ENCODE measurements at regions not wholly inside any gene's neighbourhood (a gene's known extent, or its start where the extent isn't known, plus 50 kb on each side); places are given as distances from the start of the nearest gene placed in this dataset.

GRCh38 chr2:16813593-16813992 is 148.0 kb upstream of the CYRIA start:
- H3K18ac ChIP-seq (ENCODE audit: insufficient read length, low read depth, low read length): no peak overlapping the region
- Mint-ChIP-seq H3K4me3 (no peak overlapping the region), H3K27me3 (ENCODE audit: low read depth) (no peaks in the 10 kb centered on the region), H3K9me3 (no peaks in the 10 kb centered on the region), H3K4me1 (no peaks in the 10 kb centered on the region), H3K36me3 (ENCODE audit: insufficient read depth in 1 of 3, low read depth in 3 of 3) (no peaks in the 10 kb centered on the region), H3K27ac (no peak overlapping the region)
- DNase-seq: no peak
- no peak overlapping the region for H2BK12ac ChIP-seq (ENCODE audit: insufficient read length, low read depth, low read length)
- H3K23ac ChIP-seq (ENCODE audit: insufficient read length, low read depth, low read length): no peak overlapping the region
- H2AK5ac ChIP-seq (ENCODE audit: insufficient read length, low read length): no peak overlapping the region
- no peaks in the 10 kb centered on the region for H3K79me1 ChIP-seq (ENCODE audit: insufficient read depth, low read depth, low read length, poor library complexity, severe bottlenecking)
- H4K91ac ChIP-seq (ENCODE audit: insufficient read length, low read depth, low read length): no peak overlapping the region
- H3K27me3 ChIP-seq (ENCODE audit: insufficient read depth, low read length): no peaks in the 10 kb centered on the region
- no peaks in the 10 kb centered on the region for H4K20me1 ChIP-seq (ENCODE audit: control insufficient read depth, insufficient read depth, insufficient read length)
- no peak overlapping the region for H3K4me2 ChIP-seq (ENCODE audit: insufficient read depth, insufficient read length, low read length)
- no peak overlapping the region for H3T11ph ChIP-seq (ENCODE audit: low read length)
- no peak overlapping the region for H2BK20ac ChIP-seq (ENCODE audit: low read depth, low read length, poor library complexity, severe bottlenecking)
- WGBS (ENCODE audit: extremely low coverage, insufficient read length, low lambda C conversion rate): no CpG with 5 or more reads among the region's 1 CpG
- H2BK120ac ChIP-seq (ENCODE audit: low read depth, low read length, poor library complexity, severe bottlenecking): no peak overlapping the region
- H3K14ac ChIP-seq (ENCODE audit: insufficient read depth, low read length): no peak overlapping the region
- no peak overlapping the region for H2BK5ac ChIP-seq (ENCODE audit: insufficient read length, low read length)
- TF ChIP-seq CTCF (conservative IDR thresholded peaks at IDR 0.05): no peak
- H2AFZ ChIP-seq (ENCODE audit: low read length): no peak overlapping the region
- no peaks in the 10 kb centered on the region for H3K23me2 ChIP-seq (ENCODE audit: insufficient read length, low read depth, low read length, poor library complexity, severe bottlenecking)
- H3K4me1 ChIP-seq (ENCODE audit: insufficient read depth, low read length): no peaks in the 10 kb centered on the region
- H4K5ac ChIP-seq (ENCODE audit: insufficient read length, low read depth, low read length): no peak overlapping the region
- H2BK15ac ChIP-seq (ENCODE audit: low read depth, low read length): no peak overlapping the region
- H3K79me2 ChIP-seq (ENCODE audit: insufficient read depth, low read length): no peaks in the 10 kb centered on the region
- H3K56ac ChIP-seq (ENCODE audit: insufficient read length, low read depth, low read length): no peak overlapping the region
- no peak overlapping the region for H3K27ac ChIP-seq (ENCODE audit: insufficient read length, low read depth, low read length)
- H3K9ac ChIP-seq (ENCODE audit: extremely low read depth, insufficient read length, low read length): no peak overlapping the region
- H4K8ac ChIP-seq (replicated peaks; ENCODE audit: insufficient read length, low read depth, low read length): no peak overlapping the region
- no peak overlapping the region for H3K4ac ChIP-seq (ENCODE audit: low read depth, low read length)
- no peaks in the 10 kb centered on the region for H3K9me3 ChIP-seq (ENCODE audit: control insufficient read depth, low read depth, low read length)

All from H9 (cell line).